Uterus (tissue), 2 donors: ENCODE measurements at regions not wholly inside any gene's neighbourhood (a gene's known extent, or its start where the extent isn't known, plus 50 kb on each side); places are given as distances from the start of the nearest gene placed in this dataset.

Experiments
- POLR2A ChIP-seq, 2 donors: fragments of 450-650 bp; IDR thresholded peaks; one replicate each; pipeline ENCODE4 v1.6.1; 2016; ENCODE audit warnings: antibody characterized with exemption in 2 of 2, mild to moderate bottlenecking in 1 of 2, moderate library complexity in 1 of 2
- TF ChIP-seq, protein P1 (sequence below), 4 experiments: fragments of 200-600 bp in 2 of 4; fragments of 450-650 bp in 2 of 4; sonication (generic) in 2 of 4; IDR thresholded peaks; one replicate each; pipeline ENCODE4 v1.5.1; 2016 to 2019; ENCODE audit warnings: antibody characterized with exemption in 4 of 4, mild to moderate bottlenecking in 2 of 4, moderate library complexity in 1 of 4

DNA sequence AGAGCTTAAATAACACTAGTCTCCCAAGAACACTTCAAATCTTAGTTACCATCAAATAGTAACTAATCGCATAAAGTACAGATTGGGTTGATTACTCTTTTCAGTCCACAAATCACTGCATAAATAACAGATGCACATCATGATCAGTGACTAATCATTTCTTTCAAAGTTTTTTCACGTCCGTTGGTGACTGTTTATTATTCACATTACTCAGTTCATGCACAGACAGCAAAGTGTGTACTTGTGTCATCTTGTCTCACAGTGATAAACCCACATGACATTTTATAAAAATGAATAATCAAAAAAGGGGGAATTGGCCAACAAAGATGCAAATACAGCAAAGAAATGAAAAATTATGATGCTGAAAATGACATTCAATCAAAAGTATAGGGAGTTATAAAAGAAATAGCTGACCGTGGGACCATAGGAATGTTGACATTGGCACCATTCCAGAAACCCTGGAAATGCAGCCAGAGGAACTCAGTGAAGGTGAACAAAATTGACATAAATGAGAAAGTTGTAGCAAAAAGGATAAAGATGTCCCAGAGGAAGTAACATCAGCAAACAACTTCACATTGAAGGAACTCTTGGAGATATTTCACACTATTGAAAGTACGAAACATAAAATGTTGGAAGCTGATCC is 161.5 kb downstream of the SOX3 start:
- TF ChIP-seq, protein P1, sequence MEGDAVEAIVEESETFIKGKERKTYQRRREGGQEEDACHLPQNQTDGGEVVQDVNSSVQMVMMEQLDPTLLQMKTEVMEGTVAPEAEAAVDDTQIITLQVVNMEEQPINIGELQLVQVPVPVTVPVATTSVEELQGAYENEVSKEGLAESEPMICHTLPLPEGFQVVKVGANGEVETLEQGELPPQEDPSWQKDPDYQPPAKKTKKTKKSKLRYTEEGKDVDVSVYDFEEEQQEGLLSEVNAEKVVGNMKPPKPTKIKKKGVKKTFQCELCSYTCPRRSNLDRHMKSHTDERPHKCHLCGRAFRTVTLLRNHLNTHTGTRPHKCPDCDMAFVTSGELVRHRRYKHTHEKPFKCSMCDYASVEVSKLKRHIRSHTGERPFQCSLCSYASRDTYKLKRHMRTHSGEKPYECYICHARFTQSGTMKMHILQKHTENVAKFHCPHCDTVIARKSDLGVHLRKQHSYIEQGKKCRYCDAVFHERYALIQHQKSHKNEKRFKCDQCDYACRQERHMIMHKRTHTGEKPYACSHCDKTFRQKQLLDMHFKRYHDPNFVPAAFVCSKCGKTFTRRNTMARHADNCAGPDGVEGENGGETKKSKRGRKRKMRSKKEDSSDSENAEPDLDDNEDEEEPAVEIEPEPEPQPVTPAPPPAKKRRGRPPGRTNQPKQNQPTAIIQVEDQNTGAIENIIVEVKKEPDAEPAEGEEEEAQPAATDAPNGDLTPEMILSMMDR (IDR thresholded peaks at IDR 0.05) = no peak
- no peak for TF ChIP-seq POLR2A (IDR thresholded peaks at IDR 0.05)
